ENCODE measurements at regions not wholly inside any gene's neighbourhood (a gene's known extent, or its start where the extent isn't known, plus 50 kb on each side); places are given as distances from the start of the nearest gene placed in this dataset.
"Not testable (repeated sequence)": the region's sequence is repeated elsewhere in the genome, so short reads cannot be mapped to it uniquely, and the experiment has no call there.

DNA sequence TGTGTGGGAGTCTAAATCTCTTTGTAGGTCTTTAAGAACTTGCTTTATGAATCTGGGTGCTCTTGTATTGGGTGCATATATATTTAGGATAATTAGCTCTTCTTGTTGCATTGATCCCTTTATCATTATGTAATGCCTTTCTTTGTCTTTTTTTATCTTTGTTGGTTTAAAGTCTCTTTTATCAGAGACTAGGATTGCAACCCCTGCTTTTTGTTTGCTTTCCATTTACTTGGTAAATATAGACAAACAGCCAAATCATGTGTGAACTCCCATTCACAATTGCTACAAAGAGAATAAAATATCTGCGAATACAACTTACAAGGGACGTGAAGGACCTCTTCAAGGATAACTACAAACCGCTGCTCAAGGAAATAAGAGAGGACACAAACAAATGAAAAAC lies 198.2 kb upstream of the APCDD1 start:
- not testable (repeated sequence) for DNase-seq

DNA sequence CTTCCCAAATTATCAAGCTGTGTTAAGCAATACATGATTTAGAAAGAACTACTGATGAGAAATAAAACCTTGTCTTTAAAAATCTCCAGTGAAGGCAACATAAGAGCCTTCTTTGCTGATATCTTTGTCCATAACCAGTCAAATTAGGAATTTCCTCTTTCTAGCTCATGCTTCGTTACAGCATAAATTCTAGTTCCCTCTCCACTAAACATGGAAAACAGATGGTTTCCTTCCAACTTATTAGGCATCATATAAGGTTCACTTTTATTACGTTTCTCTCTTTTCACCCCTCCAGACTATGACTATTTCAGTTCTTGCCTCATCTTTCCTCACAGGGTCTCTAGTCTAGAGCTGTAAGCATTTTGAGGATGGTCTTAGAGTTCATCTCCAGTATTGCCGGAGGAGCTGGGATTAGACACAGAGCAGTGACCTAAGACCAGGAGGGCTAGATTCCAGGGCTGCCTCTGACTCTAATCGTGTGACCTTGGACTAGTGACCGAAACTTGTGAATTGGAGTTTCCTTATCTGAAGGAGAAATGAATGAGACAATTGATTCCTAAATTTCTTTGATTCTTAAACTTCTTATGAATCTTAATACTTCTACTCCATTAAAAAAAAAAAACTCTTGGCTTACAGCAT lies 195.5 kb upstream of the APCDD1 start:
- DNase-seq, result no peak

DNA sequence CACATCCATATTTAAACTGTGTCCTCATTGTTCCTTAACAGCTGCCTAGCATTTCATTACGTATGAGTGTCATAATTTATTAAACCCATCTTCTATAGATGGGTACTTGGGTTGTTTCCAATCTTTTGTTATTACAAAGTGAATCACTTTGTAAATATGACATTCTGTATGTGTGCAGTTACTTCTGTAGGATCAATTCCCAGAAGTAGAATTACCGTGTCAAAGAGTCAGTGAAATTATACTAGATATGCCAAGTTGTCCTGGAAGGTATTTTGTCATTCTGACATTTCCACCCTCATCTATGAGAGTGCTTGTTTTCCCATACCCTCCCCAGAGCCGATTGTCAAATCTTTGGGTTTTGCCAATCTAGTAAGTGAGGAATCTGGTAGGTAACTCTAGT lies 194.5 kb upstream of the APCDD1 start:
- no peak for DNase-seq

DNA sequence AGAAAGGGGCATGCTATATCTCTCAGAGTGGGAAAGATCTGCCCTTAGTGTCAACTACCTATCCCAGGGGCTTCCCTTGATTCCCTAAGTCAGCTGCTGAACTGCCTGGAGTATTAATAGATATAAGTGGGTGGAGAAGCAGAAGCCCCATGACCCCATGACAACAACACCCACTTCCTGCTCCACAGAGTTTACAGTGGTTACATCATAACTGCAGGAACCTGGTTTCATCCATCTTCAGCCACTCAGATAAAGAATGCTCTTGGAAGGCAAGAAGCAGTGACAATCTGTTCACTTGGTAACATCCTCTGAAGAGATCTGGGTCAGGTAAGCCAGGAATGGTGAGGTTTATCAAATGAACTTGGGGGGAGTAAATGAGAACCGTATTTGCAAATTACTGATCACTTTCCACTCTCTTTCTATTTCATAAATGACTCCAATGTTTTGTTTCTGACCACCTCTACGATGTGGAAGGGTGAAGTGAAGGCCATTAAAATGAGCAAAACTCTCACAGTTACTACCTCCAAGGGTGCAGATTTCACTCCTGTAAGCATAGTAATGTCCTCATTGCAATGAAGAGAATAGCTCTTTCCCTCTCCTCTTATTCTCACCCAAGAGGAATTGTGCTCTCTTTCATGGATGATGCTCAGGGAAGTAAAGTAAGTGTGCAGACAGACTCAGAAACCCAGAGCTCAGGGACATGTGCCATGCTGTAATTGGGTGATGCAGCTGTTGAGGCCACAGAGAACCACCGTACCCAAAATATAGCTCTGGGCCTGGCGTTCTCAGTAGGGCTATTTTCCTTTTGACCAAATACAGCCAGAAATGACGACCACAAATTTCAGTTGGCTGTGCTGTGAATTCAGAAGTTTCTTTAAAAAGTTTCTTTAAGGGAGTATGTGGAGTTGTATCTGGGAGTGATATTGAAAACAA lies 192.8 kb upstream of the APCDD1 start:
- no peak for DNase-seq

DNA sequence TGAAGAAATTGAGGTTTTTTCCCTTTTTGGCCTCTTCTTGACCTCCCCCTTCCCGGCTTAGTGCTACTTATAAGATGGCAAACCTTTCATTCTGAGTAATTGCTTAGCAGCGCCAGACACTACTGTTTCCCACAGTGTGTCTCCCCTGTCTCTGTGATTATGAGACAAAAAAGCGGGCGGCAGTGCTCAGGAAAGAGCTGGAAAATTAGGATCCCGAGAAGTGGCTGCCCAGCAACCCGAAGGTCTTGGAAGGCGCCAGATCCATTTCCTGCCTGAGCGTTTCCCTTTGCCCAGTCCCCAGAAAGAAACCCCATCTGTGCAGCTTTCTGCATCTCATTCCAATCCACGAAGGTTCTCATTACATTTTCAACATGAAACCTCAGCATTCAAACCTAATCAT lies 191.9 kb upstream of the APCDD1 start:
- DNase-seq, result no peak

DNA sequence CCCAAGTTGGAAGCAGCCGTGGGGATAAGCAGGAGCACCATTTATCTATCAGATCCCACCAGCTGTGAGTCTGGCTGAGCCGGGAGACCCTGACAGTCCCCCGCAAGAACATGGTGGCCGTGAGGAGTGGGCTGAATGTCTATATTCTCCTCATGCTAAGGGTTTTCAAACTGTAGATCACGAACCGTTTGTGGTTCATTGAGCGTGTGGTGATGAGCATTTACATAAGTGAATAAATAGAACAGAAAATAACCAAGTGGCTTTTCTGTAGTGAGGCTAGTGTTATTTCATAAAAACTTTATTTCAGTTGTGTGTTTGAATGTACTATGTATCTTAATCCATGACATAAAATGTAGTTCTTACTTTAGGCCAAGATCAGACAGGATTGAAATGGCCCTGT lies 190.2 kb upstream of the APCDD1 start:
- DNase-seq, result no peak

DNA sequence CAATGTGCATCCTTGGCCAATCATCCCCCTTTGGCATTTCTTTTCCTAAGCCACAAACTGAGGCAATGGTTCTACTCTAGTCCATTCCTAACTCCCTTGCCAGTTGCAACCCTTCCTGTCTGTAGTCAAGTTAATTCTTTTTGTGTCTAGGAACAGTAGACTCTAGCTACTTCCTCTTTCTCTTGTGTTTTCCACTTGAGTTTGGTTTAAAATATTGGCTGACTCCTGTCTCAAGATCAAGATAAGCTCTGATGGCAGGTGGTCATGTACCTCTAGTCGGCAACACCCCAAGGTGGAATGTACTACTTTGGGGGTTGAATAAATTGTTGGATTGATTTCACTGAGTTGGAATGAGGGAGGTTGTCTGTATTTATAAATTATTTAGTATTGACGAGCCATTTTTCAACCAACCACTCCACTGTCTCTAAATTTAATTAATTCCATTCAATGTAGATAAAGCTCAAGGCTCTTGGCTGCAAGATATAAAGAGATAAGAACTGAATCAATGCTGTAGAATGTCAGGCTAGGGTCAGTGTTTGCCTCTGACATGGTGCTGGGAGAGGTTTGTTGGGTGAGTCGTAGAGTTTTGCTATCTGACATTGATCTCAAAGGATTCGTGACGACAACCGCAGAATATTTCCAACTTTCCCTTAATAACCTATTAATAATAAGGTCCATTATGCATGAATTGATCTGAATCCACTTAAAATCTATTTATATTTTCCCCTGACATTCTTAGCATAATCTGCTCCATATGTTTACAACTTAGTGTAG lies 188.7 kb upstream of the APCDD1 start:
- DNase-seq, result no peak

DNA sequence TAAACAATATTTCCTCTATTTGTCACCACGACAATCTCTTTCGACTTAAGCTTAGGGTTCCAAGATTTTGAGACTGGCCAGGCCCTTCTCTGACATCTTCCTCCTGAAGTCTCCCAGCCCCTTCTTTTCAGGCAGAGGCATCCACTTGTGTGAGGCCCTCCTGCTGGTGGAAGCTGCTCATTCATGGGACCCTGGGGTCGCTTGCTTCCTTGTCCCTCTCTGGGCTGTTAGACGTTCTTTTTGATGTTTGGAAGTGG lies 188.2 kb upstream of the APCDD1 start:
- DNase-seq, result no peak

DNA sequence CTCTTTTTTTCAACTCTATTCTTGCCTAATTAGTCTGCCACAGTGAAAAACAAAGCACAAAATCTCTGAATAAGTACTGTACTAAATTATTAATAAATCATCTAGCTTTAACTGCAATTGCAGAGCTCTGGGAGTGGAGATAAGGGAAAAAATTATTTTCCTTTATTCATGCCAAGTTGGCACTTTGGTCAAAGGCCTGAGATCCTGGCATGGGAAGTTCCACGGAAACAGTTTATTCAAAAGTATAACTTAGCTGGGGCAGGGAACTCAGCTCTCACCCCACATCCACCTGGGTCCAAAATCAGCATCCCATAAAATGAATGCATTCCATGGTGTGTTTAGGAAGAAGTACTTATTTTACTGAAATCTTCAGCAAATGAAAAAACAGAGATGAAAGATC lies 185.2 kb upstream of the APCDD1 start:
- no peak for DNase-seq

DNA sequence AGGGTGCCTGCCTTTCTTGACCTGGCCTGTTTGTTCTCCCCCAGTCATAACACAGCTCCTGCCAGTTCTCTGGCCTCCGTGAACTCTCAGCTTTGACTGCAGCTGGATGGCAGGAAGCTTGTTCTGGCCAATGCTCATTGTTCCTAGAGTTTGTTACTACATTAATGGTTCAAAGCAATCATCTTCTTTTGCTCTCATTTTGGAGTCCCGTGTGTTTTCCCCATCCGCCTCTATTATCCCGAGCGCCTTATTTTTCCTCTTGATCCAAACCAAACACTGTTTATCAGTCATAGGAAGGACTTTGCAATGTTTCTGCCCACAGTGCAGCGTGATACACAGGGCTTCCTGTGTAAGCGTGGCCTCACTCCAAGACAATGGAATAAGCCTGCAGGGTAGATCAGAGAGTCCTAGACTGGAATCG lies 184.3 kb upstream of the APCDD1 start:
- no peak for DNase-seq

DNA sequence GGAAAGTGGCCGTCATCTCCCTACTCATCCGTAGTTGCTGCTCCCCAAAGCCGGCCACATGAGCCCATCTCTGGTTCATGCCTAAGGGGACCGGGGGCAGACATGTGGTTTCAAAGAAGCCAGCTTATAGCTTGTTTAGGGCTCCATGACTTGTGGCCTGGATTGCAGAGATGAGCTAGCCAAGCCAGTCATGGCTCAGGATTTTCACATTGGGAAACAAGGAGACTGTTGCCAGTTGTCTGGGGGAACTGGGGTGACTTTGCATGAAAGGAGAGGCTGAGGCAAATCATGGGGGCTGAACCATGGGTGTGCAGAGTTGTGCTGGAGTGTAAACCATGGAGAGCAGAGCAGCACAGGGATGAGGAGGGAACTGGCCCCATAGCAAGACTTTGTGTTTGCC lies 183.0 kb upstream of the APCDD1 start:
- no peak for DNase-seq

DNA sequence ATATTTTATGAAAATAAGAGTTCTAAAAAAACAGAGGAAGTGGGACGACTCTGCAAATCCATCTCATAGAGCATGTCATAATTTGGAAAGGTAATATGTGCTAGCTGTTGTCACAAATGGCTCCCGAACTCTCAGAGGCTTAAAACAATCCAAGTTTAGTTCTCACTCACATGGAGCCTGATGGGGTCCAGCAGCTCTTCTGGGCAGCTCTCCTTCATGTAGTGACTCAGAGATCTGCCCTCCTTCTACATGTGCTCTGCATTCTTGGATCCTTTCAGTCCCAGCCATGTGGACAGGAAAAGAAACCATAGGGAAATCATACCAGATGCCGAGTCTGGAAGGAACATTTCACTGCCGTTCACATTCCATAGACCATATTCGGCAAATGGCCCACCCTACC lies 180.1 kb upstream of the APCDD1 start:
- no peak for DNase-seq

DNA sequence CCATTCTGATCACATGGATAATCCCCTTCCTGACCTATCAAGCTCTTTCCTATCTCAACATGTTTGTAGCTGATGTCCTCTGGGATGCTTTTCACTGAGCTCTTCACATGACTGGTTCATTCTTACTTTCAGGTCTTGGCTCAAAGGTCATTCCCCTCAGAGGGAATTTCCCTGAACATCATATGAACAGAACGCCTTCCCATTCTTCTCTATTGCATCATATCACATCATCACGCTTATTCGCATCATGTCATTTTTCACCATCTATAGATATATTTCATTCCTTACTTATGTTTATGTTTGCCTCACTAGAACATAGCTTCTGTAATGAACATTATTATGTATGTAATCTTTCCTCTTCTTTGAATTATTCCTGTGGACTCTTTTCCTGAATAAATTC lies 178.9 kb upstream of the APCDD1 start:
- no peak for DNase-seq

DNA sequence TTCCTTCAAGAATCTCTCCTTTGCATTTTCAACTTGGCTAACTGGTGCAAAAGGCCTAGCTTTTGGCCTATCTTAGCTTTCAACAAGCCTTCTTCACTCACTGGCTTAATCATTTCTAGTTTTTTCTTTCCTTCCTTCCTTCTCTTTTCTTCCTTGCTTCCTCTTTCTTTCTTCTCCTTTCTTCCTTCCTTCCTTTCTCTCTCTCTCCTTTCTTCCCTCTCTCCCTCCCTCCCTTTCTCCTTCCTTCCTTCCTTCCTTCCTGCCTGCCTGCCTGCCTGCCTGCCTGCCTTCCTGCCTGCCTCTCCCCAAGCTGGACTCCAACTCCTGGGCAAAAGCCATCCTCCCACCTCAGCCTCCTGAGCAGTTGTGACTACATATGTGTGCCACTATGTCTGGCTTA lies 176.2 kb upstream of the APCDD1 start:
- no peak for DNase-seq

DNA sequence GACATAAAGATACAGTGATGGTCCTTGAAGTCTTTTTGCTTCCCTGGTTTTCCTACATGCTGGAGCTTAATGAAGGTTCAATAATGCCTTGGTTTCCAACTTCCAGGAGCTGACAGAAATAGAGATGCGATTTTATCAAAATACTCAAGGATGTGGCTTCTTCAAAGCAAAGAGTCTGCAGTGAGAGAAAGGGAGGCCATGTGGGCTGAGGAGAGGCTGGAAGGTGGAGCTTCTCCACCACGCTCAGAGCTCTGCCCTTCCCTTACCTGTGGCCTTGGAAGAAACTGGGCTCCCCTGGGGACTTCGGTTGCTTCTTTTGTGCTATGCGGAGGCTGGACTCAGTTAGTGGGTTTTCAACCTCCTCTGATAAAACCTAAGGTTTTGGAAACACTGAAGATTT lies 175.0 kb upstream of the APCDD1 start:
- DNase-seq, result no peak

DNA sequence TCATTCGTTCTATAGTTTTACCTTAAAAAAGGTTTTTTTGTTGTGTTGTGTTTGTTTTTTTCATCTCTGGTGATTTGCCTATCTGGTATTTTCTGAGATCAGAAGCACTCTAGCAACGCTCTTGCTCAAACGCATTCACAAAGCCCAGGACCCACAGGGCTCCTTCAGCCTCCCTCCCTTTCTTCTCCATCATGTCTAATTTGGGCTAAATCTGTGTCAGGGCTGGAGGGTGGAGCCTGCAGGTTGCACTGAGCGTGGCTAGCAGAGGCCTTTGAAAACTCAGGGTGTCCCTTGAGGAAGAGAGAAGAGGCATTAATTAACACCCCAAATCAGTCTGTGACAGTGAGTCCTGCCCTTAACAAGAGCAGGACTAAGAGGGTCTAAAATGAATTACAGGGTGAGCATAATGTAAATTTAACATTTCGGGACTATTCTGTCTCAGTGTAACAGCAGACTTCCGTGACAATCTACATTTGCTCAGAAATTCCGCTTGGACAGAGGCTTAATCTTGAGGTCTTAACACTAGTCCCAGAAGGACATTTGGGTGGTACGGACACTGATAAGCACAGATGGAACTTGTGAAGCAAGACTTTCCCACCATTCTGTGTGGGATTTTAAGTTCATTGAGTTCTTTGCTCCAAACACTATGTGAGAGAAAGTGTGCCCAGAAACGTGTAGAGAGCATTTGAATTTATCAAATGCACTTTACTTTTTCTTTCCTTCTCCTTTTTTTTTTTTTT lies 174.4 kb upstream of the APCDD1 start:
- DNase-seq, result no peak

DNA sequence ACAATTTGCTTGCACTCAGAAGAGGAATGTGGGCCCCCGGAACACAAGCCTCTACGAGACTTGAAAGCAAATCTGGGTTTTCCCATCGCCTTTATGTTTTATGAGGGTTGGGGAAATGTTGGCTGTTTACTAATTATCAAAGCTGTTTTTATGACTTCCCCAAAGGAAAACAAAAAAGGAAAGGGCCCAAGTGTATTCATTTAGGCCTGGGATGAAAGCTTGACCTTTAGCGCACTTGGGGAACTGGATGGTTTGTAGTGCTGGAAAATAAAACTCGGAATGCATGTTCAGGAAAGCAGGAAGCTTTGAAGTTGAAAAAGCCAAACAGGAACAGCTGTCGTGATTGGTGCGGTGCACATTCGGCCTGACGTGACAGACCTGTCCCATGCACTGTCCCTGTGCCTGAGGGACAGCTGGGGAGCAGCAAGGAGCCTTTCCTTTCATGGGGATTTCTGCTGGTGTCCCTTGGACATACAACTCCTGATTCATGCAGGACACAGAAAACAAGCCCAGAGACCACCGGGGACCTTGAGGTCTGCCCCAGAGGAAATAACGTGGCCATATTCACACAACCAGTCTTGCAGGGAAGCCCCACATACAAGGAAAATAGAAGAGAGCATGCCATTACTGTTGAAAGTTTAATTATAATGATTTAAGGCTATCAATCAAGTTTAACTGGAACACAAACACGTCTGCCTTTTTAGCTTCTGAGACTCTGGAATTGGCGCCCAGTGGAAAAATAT lies 169.7 kb upstream of the APCDD1 start:
- no peak for DNase-seq

DNA sequence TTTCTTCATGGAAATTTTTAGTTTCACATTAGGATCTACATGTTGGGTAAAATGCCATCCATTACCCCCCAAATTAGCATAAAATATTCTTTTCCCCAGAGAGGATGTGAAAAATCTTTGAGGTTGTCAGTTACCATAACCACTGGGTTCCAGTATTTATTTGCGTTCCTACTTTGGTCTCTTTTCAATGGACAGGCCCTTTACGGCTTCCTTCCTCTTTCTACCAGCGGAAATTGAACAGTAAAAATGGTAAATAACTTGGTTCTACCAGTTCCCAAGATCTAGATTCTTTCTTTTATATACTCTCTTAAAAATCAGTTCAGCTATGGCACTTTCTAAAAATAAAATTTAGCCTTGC lies 169.2 kb upstream of the APCDD1 start:
- no peak for DNase-seq

DNA sequence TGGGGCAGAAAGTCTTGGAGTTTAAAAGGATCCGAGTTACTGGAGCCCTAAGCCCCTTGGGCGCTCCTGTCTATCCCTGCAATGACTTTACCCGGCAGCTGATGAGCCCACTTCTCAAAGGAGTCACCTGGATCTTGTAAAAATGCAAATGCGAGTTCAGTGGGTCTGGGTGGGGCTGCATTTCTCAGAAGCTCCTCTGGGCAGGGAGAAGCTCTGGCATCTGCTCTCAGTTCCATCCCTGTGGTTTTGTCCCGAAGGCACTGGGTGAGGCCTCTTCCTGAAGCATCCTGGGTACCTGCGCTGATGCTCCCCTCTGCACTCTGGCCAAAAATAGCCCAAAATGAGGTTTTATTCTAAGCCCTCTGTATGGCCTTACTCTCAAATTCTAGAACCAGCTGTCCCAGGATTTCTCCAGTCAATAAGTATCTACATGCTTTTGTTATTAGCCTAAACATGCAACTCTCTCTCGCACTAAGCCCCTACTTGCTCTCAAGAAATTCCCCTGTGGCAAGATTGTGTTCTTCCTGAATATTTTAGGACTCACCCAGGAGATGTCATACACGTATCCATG lies 167.8 kb upstream of the APCDD1 start:
- no peak for DNase-seq

DNA sequence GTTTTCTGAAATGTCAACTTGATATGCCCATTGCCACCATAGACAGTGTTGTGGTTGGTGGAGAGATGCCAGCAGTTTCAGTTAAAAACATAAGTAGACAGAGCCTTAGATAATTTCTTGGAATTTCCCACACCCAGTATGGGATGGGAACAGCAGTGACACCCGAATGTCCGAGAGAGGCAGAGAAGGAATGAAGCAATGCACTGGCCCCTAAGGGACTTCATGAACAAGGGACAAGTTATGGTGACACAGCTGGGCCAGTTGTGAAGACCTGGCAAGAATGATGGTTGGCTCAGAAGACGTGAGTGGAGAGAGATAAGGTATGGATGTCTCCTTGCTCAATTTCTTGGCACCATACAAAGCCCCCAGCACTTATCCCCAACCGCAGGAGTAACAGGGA lies 165.2 kb upstream of the APCDD1 start:
- no peak for DNase-seq

DNA sequence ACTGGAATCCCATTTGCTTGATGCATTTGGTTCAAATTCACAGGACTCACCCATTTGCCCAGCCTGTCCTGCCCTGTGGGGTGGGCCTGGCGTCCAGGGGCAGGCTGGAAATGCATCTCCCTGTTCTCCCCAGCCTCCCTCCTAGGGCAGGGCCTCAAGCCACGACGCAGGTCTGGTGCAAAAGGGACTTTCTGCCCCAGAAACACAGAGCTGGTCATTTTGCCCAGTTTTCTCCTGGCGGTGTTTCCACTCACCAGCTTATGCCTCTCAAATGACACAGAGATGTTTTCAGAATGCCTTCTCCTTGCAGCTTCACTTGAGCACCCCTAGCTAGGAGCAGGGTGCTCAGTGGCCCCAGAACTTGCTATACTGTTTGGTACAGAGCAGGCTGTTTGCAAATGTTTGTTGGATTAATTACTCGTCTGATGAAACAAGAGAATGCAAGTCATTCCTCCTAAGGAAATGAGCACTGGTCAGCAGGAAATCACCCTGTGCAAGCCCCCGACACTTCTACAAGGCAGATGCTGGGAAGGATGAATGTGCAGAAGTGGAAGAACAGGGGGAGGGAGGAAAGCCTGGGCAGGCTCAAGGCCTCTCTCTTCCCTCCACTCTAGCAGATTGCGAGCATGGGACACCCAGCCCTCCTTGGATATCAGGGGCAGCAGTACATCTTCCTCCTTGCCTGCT lies 164.3 kb upstream of the APCDD1 start:
- no peak for DNase-seq

Measured in activated T-cell treated with anti-CD3 and anti-CD28 coated beads, Interleukin-2, amount 50 U/mL, for 48 hours (primary cell).